C4-2B (cell line): ENCODE measurements at regions not wholly inside any gene's neighbourhood (a gene's known extent, or its start where the extent isn't known, plus 50 kb on each side); places are given as distances from the start of the nearest gene placed in this dataset.

ENCODE experiments used
- H3K27ac ChIP-seq: fragments of 450-650 bp; 2 replicates; pipeline ENCODE4 v1.5.1; 2017
- ZFX ChIP-seq: fragments of 450-650 bp; IDR thresholded peaks from 2 replicates; pipeline ENCODE4 v1.6.1; 2017
- TF ChIP-seq, protein P1 (sequence below): fragments of 450-650 bp; conservative IDR thresholded peaks from 2 replicates; pipeline ENCODE4 v1.5.1; 2017; ENCODE audit warnings: mild to moderate bottlenecking

DNA sequence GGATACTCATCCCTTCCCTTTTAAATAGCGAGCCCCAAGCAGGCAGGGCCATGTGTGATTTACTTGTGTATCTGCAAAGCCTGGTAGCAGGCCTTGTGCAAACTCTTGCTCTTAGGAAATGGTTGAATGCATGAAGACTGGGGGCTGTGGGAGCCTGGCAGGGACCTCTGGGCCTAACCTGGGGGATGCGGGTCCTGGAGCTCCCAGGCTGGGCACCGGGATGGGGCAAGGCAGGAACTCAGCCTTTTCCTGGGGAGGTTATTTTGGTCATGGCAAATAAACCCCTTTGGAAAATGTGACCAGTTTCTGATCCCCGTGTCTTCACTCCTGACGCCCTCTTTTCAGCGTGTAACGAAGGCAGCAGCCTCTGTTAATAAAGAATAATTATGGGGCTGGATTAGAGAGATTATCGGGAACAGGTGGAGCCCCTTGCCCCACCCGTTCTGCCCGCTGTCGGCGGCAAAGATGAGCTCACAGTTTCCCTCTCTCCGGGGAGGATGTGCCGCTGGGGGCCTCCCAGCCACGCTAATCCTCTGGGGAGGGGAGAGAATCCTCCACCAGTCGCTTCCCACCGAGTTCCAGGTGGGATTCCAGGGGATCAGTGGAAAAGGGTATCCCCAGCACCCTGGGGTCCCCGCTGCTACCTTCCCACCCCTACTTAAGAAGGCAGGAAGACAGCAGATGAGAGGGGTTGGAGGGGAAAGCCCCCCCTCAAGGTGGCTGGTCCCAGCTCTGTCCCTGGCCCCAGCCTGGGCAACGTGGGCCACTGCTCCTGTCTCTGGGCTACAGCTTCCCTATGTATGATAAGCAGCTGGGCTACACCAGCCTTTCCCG is 69.7 kb upstream of the WNT4 start:
- no peak overlapping the region for H3K27ac ChIP-seq
- TF ChIP-seq ZFX = no peak
- TF ChIP-seq, protein P1, sequence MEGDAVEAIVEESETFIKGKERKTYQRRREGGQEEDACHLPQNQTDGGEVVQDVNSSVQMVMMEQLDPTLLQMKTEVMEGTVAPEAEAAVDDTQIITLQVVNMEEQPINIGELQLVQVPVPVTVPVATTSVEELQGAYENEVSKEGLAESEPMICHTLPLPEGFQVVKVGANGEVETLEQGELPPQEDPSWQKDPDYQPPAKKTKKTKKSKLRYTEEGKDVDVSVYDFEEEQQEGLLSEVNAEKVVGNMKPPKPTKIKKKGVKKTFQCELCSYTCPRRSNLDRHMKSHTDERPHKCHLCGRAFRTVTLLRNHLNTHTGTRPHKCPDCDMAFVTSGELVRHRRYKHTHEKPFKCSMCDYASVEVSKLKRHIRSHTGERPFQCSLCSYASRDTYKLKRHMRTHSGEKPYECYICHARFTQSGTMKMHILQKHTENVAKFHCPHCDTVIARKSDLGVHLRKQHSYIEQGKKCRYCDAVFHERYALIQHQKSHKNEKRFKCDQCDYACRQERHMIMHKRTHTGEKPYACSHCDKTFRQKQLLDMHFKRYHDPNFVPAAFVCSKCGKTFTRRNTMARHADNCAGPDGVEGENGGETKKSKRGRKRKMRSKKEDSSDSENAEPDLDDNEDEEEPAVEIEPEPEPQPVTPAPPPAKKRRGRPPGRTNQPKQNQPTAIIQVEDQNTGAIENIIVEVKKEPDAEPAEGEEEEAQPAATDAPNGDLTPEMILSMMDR = no peak

DNA sequence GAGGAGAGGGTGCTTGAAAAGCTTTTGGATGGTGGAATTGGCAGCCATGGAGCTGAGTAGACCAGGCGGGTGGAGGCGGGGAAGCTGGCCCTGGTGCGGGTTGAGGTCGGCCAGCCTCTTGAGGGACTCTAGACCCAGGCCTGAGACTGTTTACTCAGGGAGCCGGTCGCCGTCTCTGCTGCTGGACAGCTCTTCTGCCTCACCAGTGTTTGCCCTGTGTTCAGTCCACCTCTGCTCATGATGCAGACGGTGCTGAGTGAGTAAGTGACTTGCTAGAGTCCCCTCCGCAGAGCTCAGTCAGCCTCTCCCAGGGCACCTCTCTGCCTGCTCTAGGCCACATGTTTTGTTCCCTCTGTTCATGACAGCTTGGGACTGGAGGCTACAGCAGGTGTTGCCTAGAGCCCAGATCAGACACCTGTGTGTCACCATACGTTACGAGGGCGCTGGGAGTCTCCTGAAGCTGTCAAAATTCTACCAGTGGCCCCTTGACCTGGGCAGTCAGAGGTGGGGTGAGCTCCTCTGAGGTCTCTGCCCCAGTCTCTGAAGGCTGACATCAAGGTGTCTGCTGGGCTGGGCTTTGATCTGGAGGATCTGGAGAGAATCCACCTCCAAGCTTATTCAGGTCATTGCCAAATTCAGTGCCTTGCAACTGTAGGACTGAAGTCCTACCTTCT is 73.5 kb upstream of the WNT4 start:
- TF ChIP-seq, protein P1 = no peak
- TF ChIP-seq ZFX = no peak

DNA sequence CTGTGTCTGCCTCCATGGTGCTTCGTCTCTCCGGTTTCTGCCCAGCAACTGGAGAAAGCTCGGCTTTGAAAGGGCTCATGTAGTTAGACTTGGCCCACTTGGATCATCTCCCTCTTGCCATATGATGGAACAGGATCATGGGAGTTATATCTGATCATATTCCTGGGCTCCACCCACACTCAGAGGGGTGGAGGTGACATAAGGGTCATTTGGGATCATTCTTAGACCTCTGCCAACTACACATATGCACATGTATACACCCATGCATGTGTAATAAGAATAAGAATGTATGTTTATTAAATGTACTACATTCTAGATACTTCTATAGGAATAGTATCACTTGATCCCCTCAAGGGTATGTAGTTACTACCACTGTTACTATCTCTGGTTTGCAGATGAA is 74.1 kb upstream of the WNT4 start:
- TF ChIP-seq ZFX = no peak
- TF ChIP-seq, protein P1 = no peak

More for the DNA sequence above, 73.5 kb upstream of the WNT4 start:
- no peak overlapping the region for H3K27ac ChIP-seq

DNA sequence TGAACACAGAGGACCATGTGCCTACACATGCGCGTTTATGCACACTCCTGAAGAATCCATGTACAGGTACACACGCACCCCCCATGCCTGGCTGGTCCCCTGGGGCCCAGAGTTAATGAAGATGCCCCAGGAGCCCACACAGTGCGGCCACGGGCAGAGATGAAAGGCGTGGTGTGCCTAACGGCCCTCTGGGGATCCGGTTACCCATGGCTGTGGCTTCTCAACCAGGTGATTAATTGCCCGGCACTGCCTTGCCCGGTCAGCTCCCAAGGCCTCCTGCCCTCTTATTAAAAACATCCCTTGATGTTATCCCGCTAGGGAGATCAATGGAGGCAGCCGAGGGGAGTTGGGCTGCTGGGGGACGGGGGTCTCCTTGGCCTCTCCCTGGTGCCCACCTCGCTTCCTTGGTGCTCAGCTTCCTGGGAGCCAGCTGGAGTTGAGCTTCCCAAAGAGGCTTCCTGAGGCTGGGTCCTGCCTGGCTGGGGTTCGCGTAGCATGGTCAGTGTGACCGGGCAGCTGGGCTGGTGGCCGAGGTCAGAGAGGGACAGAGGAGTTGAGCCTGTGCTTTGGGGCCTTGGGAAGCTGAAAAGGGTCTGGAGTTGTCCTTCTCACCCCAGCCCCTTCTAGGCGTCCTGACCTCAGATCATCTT is 75.0 kb upstream of the WNT4 start:
- TF ChIP-seq, protein P1 = no peak
- TF ChIP-seq ZFX = no peak
- no peak overlapping the region for H3K27ac ChIP-seq

More for the DNA sequence above, 74.1 kb upstream of the WNT4 start:
- no peak overlapping the region for H3K27ac ChIP-seq

DNA sequence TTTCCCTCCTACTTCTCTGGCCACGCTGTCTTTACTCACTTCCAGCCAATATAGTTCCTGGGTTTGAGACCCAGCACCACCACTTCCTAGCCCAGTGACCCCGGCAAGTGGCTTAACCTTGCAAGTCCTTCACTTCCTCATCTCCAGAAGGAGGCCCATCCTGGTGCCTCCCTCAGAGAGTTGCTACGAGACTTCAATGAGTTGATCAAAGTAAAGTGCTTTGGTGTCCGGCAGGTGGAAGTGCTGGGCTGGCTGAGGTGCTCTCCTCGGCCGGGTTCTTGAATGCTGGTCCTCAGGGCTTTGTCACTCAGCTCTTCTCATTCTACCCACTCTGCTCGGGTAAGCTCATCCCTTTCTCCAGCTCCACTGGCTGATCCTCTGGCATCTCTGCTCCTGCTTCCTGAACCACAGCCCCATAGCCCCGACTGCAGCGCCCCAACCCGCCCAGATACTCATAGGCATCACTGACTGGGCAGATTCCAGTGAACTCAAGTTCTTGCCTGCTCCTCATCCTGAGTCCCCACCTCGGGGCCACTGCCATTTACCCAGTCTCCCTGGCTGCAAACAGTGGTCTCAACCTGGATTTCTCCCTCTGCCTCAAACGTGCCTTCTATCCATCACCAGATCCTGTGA is 75.8 kb upstream of the WNT4 start:
- TF ChIP-seq ZFX = no peak
- TF ChIP-seq, protein P1 = no peak

DNA sequence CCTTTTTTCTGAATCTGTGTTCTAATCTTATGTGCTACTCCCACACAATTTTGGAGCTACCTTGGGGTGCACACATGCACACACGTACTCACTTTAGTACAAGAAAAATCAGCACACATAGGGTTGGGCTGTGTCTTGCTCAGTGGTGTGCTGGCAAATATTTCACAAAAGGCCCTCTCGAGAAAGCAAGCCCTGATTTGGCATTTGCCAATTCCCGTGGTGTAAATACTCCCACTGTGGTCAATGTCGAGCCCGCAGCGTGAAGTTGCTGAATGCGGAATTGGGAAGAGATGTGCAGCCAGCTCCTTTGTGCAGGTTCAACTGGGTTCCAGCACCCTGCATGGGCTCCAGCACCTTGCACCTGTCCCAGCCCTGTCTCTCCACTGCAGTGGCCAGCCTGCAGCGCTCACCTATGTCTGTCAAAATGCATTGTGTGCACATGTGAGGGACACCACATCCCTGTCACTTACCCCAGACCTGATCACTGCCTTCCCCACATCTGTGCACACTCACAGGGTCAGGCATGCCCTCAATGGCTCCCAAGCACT is 78.4 kb upstream of the WNT4 start:
- TF ChIP-seq, protein P1 = no peak
- no peak for TF ChIP-seq ZFX
- no peak overlapping the region for H3K27ac ChIP-seq

More for the DNA sequence above, 75.8 kb upstream of the WNT4 start:
- no peak overlapping the region for H3K27ac ChIP-seq
